GM12878 (cell line): ENCODE measurements at regions not wholly inside any gene's neighbourhood (a gene's known extent, or its start where the extent isn't known, plus 50 kb on each side); places are given as distances from the start of the nearest gene placed in this dataset.
A peak's percentile ranks its signal among the peaks of the same experiment; 100 is the strongest.

ENCODE experiments used
- ATAC-seq: fragments of 200-7000 bp; cut with Tn5 transposase; 3 replicates; pipeline ENCODE4 v1.9.1; 2020; ENCODE audit warnings: mild to moderate bottlenecking, moderate library complexity
- BruUV-seq: library from RNA; stranded (reverse); fragments of 400-500 nt; replicated peaks from 2 replicates; lab custom pipeline; 2021; lab: Mats Ljungman, UMichigan
- CTCF ChIA-PET: fragments of 300-600 bp; sonication (Branson Sonifier 250); formaldehyde crosslinking; extraction: SDS; loops from one replicate; lab custom pipeline; 2021; ENCODE audit warnings: inconsistent platforms; lab: Yijun Ruan, JAX
- POLR2A ChIA-PET: fragments of 350-600 bp; formaldehyde crosslinking; extraction: SDS; loops from one replicate; lab custom pipeline; 2021; ENCODE audit warnings: inconsistent platforms; lab: Charles Lee
- RAD21 ChIA-PET: fragments of 300-600 bp; sonication (Branson Sonifier 250); formaldehyde crosslinking; loops from one replicate; lab custom pipeline; 2023; ENCODE audit warnings: antibody characterized with exemption; ENCODE audit not compliant: unreplicated experiment; lab: Charles Lee
- SMC1A ChIA-PET: fragments of 300-600 bp; sonication (Branson Sonifier 250); formaldehyde crosslinking; loops from one replicate; lab custom pipeline; 2023; ENCODE audit not compliant: unreplicated experiment, uncharacterized antibody; lab: Charles Lee
- DNase-seq: peaks from one replicate; pipeline ENCODE4 v3.0.0-alpha.2; 2011; ENCODE audit warnings: low read depth, low spot score
- FAIRE-seq: peaks from 3 replicates; lab custom pipeline; 2011; peaks lifted over from hg19 to GRCh38; lab: Jason Lieb, UNC
- H2AFZ ChIP-seq: 2 replicates; pipeline ENCODE4 v1.6.0; 2011; ENCODE audit warnings: low read depth, low read length, control low read depth; ENCODE audit not compliant: control insufficient read depth
- H3K27ac ChIP-seq: 2 replicates; pipeline ENCODE4 v1.5.1; 2011; ENCODE audit warnings: control low read depth; ENCODE audit not compliant: control insufficient read depth, insufficient read depth
- H3K27me3 ChIP-seq, 2 experiments: replicated peaks in 1 of 2; 2 replicates each; pipeline versions ENCODE4 v1.6.0 to v1.6.1; 2011; ENCODE audit warnings: low read length in 1 of 2; ENCODE audit not compliant: control insufficient read depth in 2 of 2, insufficient read depth in 2 of 2
- H3K36me3 ChIP-seq, 2 experiments: 2 replicates each; pipeline ENCODE4 v1.5.1; 2011; ENCODE audit warnings: low read length in 1 of 2; ENCODE audit not compliant: control insufficient read depth in 2 of 2, insufficient read depth in 2 of 2
- H3K4me1 ChIP-seq: 2 replicates; pipeline ENCODE4 v1.6.1; 2011; ENCODE audit warnings: mild to moderate bottlenecking, low read length, moderate library complexity, mixed read lengths; ENCODE audit not compliant: control insufficient read depth, insufficient read depth
- H3K4me2 ChIP-seq: 2 replicates; pipeline ENCODE4 v1.6.0; 2011; ENCODE audit warnings: control low read depth; ENCODE audit not compliant: control insufficient read depth, insufficient read depth
- H3K4me3 ChIP-seq: fragments of 200-600 bp; sonication (generic); 2 replicates; pipeline ENCODE4 v1.5.1; 2016
- H3K79me2 ChIP-seq: 2 replicates; pipeline ENCODE4 v1.6.0; 2011; ENCODE audit warnings: low read length; ENCODE audit not compliant: control insufficient read depth, insufficient read depth
- H3K9ac ChIP-seq: 2 replicates; pipeline ENCODE4 v1.8.0; 2011; ENCODE audit warnings: low read length, control low read depth, mixed read lengths; ENCODE audit not compliant: control insufficient read depth, insufficient read depth
- H3K9me3 ChIP-seq: replicated peaks from 3 replicates; pipeline ENCODE4 v1.5.1; 2011; ENCODE audit warnings: mild to moderate bottlenecking, low read length; ENCODE audit not compliant: control insufficient read depth, insufficient read depth
- H4K20me1 ChIP-seq: 2 replicates; pipeline ENCODE4 v1.6.0; 2011; ENCODE audit not compliant: control insufficient read depth, insufficient read depth
- CREM ChIP-seq: IDR thresholded peaks from 2 replicates; pipeline ENCODE4 v1.6.1; 2014; ENCODE audit warnings: antibody characterized with exemption, low read depth
- FOS ChIP-seq: IDR thresholded peaks from 3 replicates; pipeline ENCODE4 v1.6.1; 2011; ENCODE audit warnings: borderline replicate concordance; ENCODE audit not compliant: insufficient read length; ENCODE audit errors: extremely low read depth
- MXI1 ChIP-seq: fragments of 150-350 bp; IDR thresholded peaks from 2 replicates; pipeline ENCODE4 v1.6.1; 2011; ENCODE audit warnings: low read depth, mild to moderate bottlenecking, inconsistent platforms, low read length, improper control_type of control experiment
- NR2C1 ChIP-seq: fragments of 450-650 bp; IDR thresholded peaks from 2 replicates; pipeline ENCODE4 v1.6.1; 2017; ENCODE audit warnings: antibody characterized with exemption, mild to moderate bottlenecking, moderate library complexity
- RELA ChIP-seq: fragments of 450-650 bp; IDR thresholded peaks from 2 replicates; pipeline ENCODE4 v1.8.0; 2014; ENCODE audit warnings: borderline replicate concordance; ENCODE audit not compliant: partially characterized antibody
- WGBS: methylation state at CpG from one replicate; pipeline ENCODE4 v1.1.6; 2016; ENCODE audit warnings: low lambda C conversion rate; ENCODE audit not compliant: insufficient replicate concordance, insufficient coverage; ENCODE audit errors: missing lambda C conversion rate; 5-methylcytosine and 5-hydroxymethylcytosine counted together
- in situ Hi-C: fragments of 300-500 bp; cut with MboI; formaldehyde crosslinking; loops from 9 replicates; pipeline ENCODE4 v1.14.3; 2018; ENCODE audit warnings: mixed read lengths
- intact Hi-C: fragments of 100-400 bp; cut with micrococcal nuclease; formaldehyde crosslinking; loops from one replicate; pipeline ENCODE4 v1.14.2; 2022; ENCODE audit not compliant: unreplicated experiment
- TF ChIP-seq, protein P1 (sequence below): fragments of 450-650 bp; IDR thresholded peaks from 2 replicates; pipeline ENCODE4 v1.6.1; 2017; ENCODE audit warnings: mild to moderate bottlenecking, moderate library complexity
- TF ChIP-seq, protein P2 (sequence below), 3 experiments: IDR thresholded peaks in 2 of 3; conservative IDR thresholded peaks in 1 of 3; 2 replicates each; pipeline ENCODE4 v1.5.1; 2011; ENCODE audit warnings: low read depth in 3 of 3, low read length in 3 of 3, mild to moderate bottlenecking in 3 of 3, control low read depth in 2 of 3, moderate library complexity in 2 of 3, inconsistent platforms in 1 of 3, mixed read lengths in 1 of 3; ENCODE audit not compliant: control insufficient read depth in 2 of 3, insufficient read depth in 1 of 3; ENCODE audit errors: extremely low read depth in 1 of 3

DNA sequence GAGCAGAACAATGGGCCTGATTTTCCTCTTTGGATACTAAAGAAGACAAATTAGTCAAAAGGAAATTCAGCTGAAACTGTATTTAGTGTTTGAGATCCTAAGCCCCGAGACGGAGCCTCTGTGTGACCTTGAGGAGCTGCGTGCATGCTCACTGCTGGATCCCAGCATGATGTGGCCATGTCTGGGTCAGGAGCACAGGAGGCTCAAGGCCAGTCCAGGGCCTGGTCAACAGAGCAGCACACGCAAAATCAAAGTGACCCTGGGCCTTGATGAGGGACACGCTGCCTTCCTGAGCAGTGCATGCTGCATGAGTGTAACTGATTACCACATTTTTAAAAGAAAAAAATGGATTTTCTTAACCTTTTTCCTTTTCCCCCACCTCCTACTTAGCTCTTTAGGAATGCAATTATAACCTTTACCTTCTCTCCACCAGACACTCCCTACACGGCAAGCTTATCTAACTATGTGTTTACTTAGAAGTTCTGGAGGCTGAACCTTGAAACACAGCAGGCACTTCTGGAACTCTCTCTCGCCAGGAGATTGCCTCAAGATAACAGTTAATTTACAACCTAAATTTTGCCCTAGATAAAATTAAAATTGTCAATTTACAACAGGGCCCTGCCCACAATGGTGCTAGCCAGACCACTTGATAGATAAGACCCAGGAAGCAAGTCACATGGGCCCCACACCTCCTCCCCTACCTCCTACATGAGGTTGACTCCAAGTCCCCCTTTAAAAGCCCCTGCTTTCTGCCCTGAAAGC lies 144.6 kb downstream of the LRIG2 start (continued):
- TF ChIP-seq, protein P1, sequence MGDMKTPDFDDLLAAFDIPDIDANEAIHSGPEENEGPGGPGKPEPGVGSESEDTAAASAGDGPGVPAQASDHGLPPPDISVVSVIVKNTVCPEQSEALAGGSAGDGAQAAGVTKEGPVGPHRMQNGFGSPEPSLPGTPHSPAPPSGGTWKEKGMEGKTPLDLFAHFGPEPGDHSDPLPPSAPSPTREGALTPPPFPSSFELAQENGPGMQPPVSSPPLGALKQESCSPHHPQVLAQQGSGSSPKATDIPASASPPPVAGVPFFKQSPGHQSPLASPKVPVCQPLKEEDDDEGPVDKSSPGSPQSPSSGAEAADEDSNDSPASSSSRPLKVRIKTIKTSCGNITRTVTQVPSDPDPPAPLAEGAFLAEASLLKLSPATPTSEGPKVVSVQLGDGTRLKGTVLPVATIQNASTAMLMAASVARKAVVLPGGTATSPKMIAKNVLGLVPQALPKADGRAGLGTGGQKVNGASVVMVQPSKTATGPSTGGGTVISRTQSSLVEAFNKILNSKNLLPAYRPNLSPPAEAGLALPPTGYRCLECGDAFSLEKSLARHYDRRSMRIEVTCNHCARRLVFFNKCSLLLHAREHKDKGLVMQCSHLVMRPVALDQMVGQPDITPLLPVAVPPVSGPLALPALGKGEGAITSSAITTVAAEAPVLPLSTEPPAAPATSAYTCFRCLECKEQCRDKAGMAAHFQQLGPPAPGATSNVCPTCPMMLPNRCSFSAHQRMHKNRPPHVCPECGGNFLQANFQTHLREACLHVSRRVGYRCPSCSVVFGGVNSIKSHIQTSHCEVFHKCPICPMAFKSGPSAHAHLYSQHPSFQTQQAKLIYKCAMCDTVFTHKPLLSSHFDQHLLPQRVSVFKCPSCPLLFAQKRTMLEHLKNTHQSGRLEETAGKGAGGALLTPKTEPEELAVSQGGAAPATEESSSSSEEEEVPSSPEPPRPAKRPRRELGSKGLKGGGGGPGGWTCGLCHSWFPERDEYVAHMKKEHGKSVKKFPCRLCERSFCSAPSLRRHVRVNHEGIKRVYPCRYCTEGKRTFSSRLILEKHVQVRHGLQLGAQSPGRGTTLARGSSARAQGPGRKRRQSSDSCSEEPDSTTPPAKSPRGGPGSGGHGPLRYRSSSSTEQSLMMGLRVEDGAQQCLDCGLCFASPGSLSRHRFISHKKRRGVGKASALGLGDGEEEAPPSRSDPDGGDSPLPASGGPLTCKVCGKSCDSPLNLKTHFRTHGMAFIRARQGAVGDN: no peak
- TF ChIP-seq FOS: no peak
- no peak for TF ChIP-seq CREM
- TF ChIP-seq RELA: no peak
- no peak for TF ChIP-seq NR2C1

DNA sequence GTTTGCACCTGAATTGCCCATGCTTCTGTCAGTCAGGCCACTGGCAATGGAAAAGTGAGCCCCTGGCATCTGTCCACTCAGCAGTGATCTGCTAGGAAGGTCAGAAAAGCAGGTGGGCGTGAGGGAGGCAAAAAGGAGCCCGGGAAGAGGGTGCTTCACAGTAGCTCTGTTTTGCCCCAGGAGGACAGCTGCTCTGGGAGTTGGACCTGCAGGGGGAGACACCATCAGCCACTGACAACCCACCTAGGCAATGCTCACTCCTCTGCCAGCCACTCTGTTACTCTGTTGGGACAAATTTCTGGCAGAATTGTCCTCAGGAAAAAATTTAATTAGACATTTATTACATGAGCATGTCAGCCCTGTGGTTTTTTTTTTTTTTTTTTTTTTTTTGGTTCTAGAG lies 146.4 kb downstream of the LRIG2 start:
- ATAC-seq (no peak), DNase-seq (no peak), FAIRE-seq (no peak)
- H3K27me3 ChIP-seq: no peaks in the 10 kb centered on the region; a peak in 1 of 4 replicates
- H4K20me1 ChIP-seq: no peaks in the 10 kb centered on the region
- no peaks in the 10 kb centered on the region for H3K79me2 ChIP-seq
- no peak overlapping the region for H3K4me2 ChIP-seq
- no peaks in the 10 kb centered on the region for H3K36me3 ChIP-seq
- BruUV-seq: no TSS peak
- POLR2A ChIA-PET: no interaction called here
- no peak overlapping the region for H3K27ac ChIP-seq
- H3K4me3 ChIP-seq: no peak overlapping the region
- TF ChIP-seq MXI1: no peak
- TF ChIP-seq, protein P2, sequence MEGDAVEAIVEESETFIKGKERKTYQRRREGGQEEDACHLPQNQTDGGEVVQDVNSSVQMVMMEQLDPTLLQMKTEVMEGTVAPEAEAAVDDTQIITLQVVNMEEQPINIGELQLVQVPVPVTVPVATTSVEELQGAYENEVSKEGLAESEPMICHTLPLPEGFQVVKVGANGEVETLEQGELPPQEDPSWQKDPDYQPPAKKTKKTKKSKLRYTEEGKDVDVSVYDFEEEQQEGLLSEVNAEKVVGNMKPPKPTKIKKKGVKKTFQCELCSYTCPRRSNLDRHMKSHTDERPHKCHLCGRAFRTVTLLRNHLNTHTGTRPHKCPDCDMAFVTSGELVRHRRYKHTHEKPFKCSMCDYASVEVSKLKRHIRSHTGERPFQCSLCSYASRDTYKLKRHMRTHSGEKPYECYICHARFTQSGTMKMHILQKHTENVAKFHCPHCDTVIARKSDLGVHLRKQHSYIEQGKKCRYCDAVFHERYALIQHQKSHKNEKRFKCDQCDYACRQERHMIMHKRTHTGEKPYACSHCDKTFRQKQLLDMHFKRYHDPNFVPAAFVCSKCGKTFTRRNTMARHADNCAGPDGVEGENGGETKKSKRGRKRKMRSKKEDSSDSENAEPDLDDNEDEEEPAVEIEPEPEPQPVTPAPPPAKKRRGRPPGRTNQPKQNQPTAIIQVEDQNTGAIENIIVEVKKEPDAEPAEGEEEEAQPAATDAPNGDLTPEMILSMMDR (IDR thresholded peaks at IDR 0.05 in 2 of 3, conservative IDR thresholded peaks at IDR 0.05 in 1 of 3; ENCODE audit: control insufficient read depth in 2 of 3, extremely low read depth in 1 of 3, insufficient read depth in 1 of 3, low read depth in 3 of 3, low read length in 3 of 3): peak; percentile 10 to 27 (median 24); a peak in 2 of 6 replicates
- TF ChIP-seq, all 136 proteins: peak for 1
- 14% methylated on average over 2 of the region's 2 CpGs for WGBS
- ChIA-PET RAD21 (interaction anchor here (0.6 kb wide), 1 partner anchor 459 kb away, joined by 3 read pairs; no protein-coding TSS in a partner anchor), SMC1A (interaction anchor here (0.8 to 1.3 kb wide), 2 partner anchors 13 to 45 kb away, joined by 3 read pairs; no protein-coding TSS in a partner anchor), CTCF (interaction anchor here (0.6 to 0.7 kb wide), 2 partner anchors 29 to 459 kb away, joined by 3 to 4 read pairs; no protein-coding TSS in a partner anchor)
- no peak overlapping the region for H2AFZ ChIP-seq
- intact Hi-C loops: no loop called here
- H3K9me3 ChIP-seq: no peaks in the 10 kb centered on the region; the same call in 2 of the 3 replicates
- no peaks in the 10 kb centered on the region for H3K4me1 ChIP-seq
- in situ Hi-C loops: no loop called here
- H3K9ac ChIP-seq: no peak overlapping the region
